ENCODE measurements at regions not wholly inside any gene's neighbourhood (a gene's known extent, or its start where the extent isn't known, plus 50 kb on each side); places are given as distances from the start of the nearest gene placed in this dataset.

GRCh38 chr11:111114091-111114490, 131.4 kb upstream of the POU2AF2 start:
- TF ChIP-seq CTCF (IDR thresholded peaks at IDR 0.05) (no peak), POLR2A (IDR thresholded peaks at IDR 0.05) (no peak)

Data from testis (tissue), 2 donors.